ENCODE measurements at regions not wholly inside any gene's neighbourhood (a gene's known extent, or its start where the extent isn't known, plus 50 kb on each side); places are given as distances from the start of the nearest gene placed in this dataset.
"Not testable (repeated sequence)": the region's sequence is repeated elsewhere in the genome, so short reads cannot be mapped to it uniquely, and the experiment has no call there.

GRCh38 chr13:63741029-63741813 lies 2325.6 kb upstream of the PCDH20 start:
- no peaks in the 10 kb centered on the region for H3K36me3 ChIP-seq
- no peaks in the 10 kb centered on the region for H3K4me1 ChIP-seq
- H3K9ac ChIP-seq, result no peak overlapping the region
- TF ChIP-seq Cebpa-rat (IDR thresholded peaks at IDR 0.05), result no peak
- H3K9me3 ChIP-seq, result peaks cover 41% of the 10 kb centered on the region
- H3K27ac ChIP-seq, result no peak overlapping the region
- no peaks in the 10 kb centered on the region for H4K20me1 ChIP-seq
- H3K4me2 ChIP-seq, result no peak overlapping the region
- no peak overlapping the region for H3K4me3 ChIP-seq
- H3K27me3 ChIP-seq, result no peaks in the 10 kb centered on the region

GRCh38 chr13:63739112-63739735 lies 2323.6 kb upstream of the PCDH20 start:
- H3K27ac ChIP-seq, H3K4me2 ChIP-seq, H3K36me3 ChIP-seq, H4K20me1 ChIP-seq, H3K4me3 ChIP-seq, H3K4me1 ChIP-seq, H3K27me3 ChIP-seq, H3K9ac ChIP-seq: not testable (repeated sequence)
- peaks cover 41% of the 10 kb centered on the region for H3K9me3 ChIP-seq

GRCh38 chr13:63737418-63737817 lies 2321.8 kb upstream of the PCDH20 start:
- Histone ChIP-seq H3K4me3 (no peak overlapping the region), H3K4me1 (no peaks in the 10 kb centered on the region), H3K9me3 (peaks cover 41% of the 10 kb centered on the region), H3K9ac (no peak overlapping the region), H3K4me2 (no peak overlapping the region), H4K20me1 (no peaks in the 10 kb centered on the region), H3K36me3 (no peaks in the 10 kb centered on the region), H3K27me3 (no peaks in the 10 kb centered on the region), H3K27ac (no peak overlapping the region)
- TF ChIP-seq Cebpa-rat (IDR thresholded peaks at IDR 0.05), result no peak

GRCh38 chr13:63731896-63732295 lies 2316.2 kb upstream of the PCDH20 start:
- Histone ChIP-seq H3K9ac (no peak overlapping the region), H3K4me2 (no peak overlapping the region), H3K27ac (no peak overlapping the region), H3K4me3 (no peak overlapping the region), H4K20me1 (no peaks in the 10 kb centered on the region), H3K27me3 (no peaks in the 10 kb centered on the region), H3K9me3 (no peaks in the 10 kb centered on the region), H3K36me3 (no peaks in the 10 kb centered on the region), H3K4me1 (no peaks in the 10 kb centered on the region)
- no peak for TF ChIP-seq Cebpa-rat (IDR thresholded peaks at IDR 0.05)

- not testable (repeated sequence) for H3K27me3 ChIP-seq, H3K9ac ChIP-seq, H3K36me3 ChIP-seq, H3K4me1 ChIP-seq, H3K9me3 ChIP-seq, H3K4me3 ChIP-seq, H4K20me1 ChIP-seq, H3K4me2 ChIP-seq, H3K27ac ChIP-seq
These were observed 2296.5 kb upstream of the PCDH20 start for GRCh38 chr13:63712159-63712558.

GRCh38 chr13:63706751-63707150 lies 2291.1 kb upstream of the PCDH20 start:
- TF ChIP-seq Cebpa-rat (IDR thresholded peaks at IDR 0.05), result no peak
- Histone ChIP-seq H3K4me1 (no peaks in the 10 kb centered on the region), H3K36me3 (no peaks in the 10 kb centered on the region), H3K9me3 (no peaks in the 10 kb centered on the region), H3K9ac (no peak overlapping the region), H3K27ac (no peak overlapping the region), H3K27me3 (no peaks in the 10 kb centered on the region), H4K20me1 (no peaks in the 10 kb centered on the region), H3K4me2 (no peak overlapping the region), H3K4me3 (no peak overlapping the region)

- no peaks in the 10 kb centered on the region for H3K9me3 ChIP-seq
- H3K9ac ChIP-seq, result no peak overlapping the region
- H3K4me2 ChIP-seq, result no peak overlapping the region
These were observed 2288.9 kb upstream of the PCDH20 start for GRCh38 chr13:63704521-63704920.

GRCh38 chr13:63700350-63700749 lies 2284.7 kb upstream of the PCDH20 start:
- Histone ChIP-seq H4K20me1 (no peaks in the 10 kb centered on the region), H3K9ac (no peak overlapping the region), H3K9me3 (no peaks in the 10 kb centered on the region), H3K4me2 (no peak overlapping the region), H3K4me1 (0 out of 2 replicates have a peak, but pooled peaks cover 5% of the 10 kb centered on the region), H3K4me3 (no peak overlapping the region), H3K27ac (no peak overlapping the region), H3K27me3 (no peaks in the 10 kb centered on the region), H3K36me3 (no peaks in the 10 kb centered on the region)
- no peak for TF ChIP-seq Cebpa-rat (IDR thresholded peaks at IDR 0.05)

More at GRCh38 chr13:63704521-63704920, 2288.9 kb upstream of the PCDH20 start:
- Histone ChIP-seq H3K36me3 (no peaks in the 10 kb centered on the region), H3K4me3 (no peak overlapping the region), H3K27me3 (no peaks in the 10 kb centered on the region), H3K27ac (no peak overlapping the region), H4K20me1 (no peaks in the 10 kb centered on the region), H3K4me1 (0 out of 2 replicates have a peak, but pooled peaks cover 5% of the 10 kb centered on the region)
- TF ChIP-seq Cebpa-rat (IDR thresholded peaks at IDR 0.05), result no peak

- H3K36me3 ChIP-seq, result no peaks in the 10 kb centered on the region
- H3K4me1 ChIP-seq, result 0 out of 2 replicates have a peak, but pooled peaks cover 5% of the 10 kb centered on the region
- no peak overlapping the region for H3K4me2 ChIP-seq
- H3K4me3 ChIP-seq, result no peak overlapping the region
- no peak overlapping the region for H3K27ac ChIP-seq
- no peaks in the 10 kb centered on the region for H3K9me3 ChIP-seq
- no peaks in the 10 kb centered on the region for H3K27me3 ChIP-seq
- no peak for TF ChIP-seq Cebpa-rat (IDR thresholded peaks at IDR 0.05)
- no peaks in the 10 kb centered on the region for H4K20me1 ChIP-seq
- H3K9ac ChIP-seq, result no peak overlapping the region
These were observed 2284.3 kb upstream of the PCDH20 start for GRCh38 chr13:63699948-63700347.

GRCh38 chr13:63696055-63696454 lies 2280.4 kb upstream of the PCDH20 start:
- Histone ChIP-seq H3K27ac (no peak overlapping the region), H3K27me3 (no peaks in the 10 kb centered on the region), H3K9ac (no peak overlapping the region), H3K4me1 (0 out of 2 replicates have a peak, but pooled peaks cover 5% of the 10 kb centered on the region), H3K4me2 (no peak overlapping the region), H3K9me3 (peaks cover 9% of the 10 kb centered on the region), H3K36me3 (no peaks in the 10 kb centered on the region), H4K20me1 (no peaks in the 10 kb centered on the region), H3K4me3 (no peak overlapping the region)
- no peak for TF ChIP-seq Cebpa-rat (IDR thresholded peaks at IDR 0.05)

Data from BLaER1 (cell line).